ENCODE measurements at regions not wholly inside any gene's neighbourhood (a gene's known extent, or its start where the extent isn't known, plus 50 kb on each side); places are given as distances from the start of the nearest gene placed in this dataset.

- no peak for TF ChIP-seq CTCF (IDR thresholded peaks at IDR 0.05 in 4 of 5, conservative IDR thresholded peaks at IDR 0.05 in 1 of 5)
- no peak for TF ChIP-seq POLR2A (IDR thresholded peaks at IDR 0.05)
Observed at GRCh38 chr6:76593668-76594067, 521.2 kb upstream of the IMPG1 start.

Data from gastrocnemius medialis (tissue), 4 donors.